GM12864 (cell line): ENCODE measurements at regions not wholly inside any gene's neighbourhood (a gene's known extent, or its start where the extent isn't known, plus 50 kb on each side); places are given as distances from the start of the nearest gene placed in this dataset.

Experiments used
- DNase-seq: peaks from one replicate; pipeline ENCODE4 v3.0.0-alpha.2; 2011; ENCODE audit warnings: low read depth
- H3K4me3 ChIP-seq: 2 replicates; pipeline ENCODE4 v1.5.1; 2011; ENCODE audit warnings: mild to moderate bottlenecking, low read depth, low read length, control low read depth
- TF ChIP-seq, protein P1 (sequence below): IDR thresholded peaks from 2 replicates; pipeline ENCODE4 v1.5.1; 2011; ENCODE audit warnings: low read depth, mild to moderate bottlenecking, moderate library complexity, low read length, control low read depth, inconsistent platforms; ENCODE audit errors: missing control alignments

DNA sequence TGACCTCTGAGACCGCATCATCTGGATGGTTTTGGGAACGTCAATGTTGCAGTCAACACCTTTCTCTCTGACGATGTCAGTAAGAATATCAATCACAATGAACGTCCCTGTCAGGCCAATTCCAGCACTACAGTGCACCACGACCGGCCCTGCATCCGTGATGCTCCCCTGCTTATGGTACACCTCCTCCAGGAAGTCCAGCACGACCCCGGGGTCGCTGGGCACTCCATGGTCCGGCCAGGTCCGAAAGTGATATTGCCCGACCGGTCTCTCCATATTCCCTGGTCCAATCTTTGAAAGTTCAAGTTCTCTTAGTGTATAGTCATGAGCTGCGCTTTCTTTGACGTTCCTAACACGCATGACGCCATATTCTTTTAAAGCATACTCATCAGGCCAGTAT lies 203.6 kb upstream of the PRDM9 start:
- TF ChIP-seq, protein P1, sequence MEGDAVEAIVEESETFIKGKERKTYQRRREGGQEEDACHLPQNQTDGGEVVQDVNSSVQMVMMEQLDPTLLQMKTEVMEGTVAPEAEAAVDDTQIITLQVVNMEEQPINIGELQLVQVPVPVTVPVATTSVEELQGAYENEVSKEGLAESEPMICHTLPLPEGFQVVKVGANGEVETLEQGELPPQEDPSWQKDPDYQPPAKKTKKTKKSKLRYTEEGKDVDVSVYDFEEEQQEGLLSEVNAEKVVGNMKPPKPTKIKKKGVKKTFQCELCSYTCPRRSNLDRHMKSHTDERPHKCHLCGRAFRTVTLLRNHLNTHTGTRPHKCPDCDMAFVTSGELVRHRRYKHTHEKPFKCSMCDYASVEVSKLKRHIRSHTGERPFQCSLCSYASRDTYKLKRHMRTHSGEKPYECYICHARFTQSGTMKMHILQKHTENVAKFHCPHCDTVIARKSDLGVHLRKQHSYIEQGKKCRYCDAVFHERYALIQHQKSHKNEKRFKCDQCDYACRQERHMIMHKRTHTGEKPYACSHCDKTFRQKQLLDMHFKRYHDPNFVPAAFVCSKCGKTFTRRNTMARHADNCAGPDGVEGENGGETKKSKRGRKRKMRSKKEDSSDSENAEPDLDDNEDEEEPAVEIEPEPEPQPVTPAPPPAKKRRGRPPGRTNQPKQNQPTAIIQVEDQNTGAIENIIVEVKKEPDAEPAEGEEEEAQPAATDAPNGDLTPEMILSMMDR: no peak
- no peak overlapping the region for H3K4me3 ChIP-seq
- no peak for DNase-seq

DNA sequence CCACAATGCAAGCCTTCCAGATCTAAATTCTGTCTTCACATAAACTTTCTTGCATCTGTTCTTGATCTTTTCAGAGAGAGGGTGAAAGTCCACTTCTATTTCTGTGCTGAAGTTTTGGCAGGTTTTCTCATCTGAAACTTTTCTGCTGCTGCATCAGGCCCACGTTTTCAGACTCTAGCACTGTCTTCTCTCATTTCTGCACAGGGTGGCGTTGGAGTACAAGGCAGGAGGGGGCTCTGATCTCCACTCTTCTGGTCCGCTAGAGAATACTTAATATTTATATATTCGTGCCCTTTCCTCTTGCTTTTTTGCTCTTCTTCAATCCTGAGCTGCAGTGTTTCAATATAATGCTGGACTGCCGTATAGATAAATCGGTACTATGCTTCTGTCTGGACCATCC lies 204.0 kb upstream of the PRDM9 start:
- no peak overlapping the region for H3K4me3 ChIP-seq
- TF ChIP-seq, protein P1: no peak
- DNase-seq: no peak

DNA sequence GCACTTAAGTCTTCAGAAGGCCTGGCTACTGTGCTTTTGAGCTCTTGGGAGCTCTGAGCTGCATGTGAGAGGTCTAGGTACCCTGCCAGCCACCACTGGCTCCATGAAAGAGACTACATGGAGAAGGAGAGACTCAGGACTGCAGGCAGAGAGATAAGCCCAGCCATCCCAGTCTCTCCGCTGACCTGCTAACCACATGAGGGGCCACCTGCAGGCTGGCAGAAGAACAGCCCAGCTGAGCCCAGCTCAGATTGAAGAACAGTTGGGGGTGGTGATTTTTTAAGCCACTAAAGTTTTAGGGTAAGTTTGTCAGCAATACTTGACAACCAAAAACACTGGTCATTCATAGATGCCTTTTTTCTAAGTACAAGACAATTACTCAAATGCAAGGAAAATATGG lies 205.0 kb upstream of the PRDM9 start:
- TF ChIP-seq, protein P1: no peak
- no peak for DNase-seq
- H3K4me3 ChIP-seq: no peak overlapping the region

DNA sequence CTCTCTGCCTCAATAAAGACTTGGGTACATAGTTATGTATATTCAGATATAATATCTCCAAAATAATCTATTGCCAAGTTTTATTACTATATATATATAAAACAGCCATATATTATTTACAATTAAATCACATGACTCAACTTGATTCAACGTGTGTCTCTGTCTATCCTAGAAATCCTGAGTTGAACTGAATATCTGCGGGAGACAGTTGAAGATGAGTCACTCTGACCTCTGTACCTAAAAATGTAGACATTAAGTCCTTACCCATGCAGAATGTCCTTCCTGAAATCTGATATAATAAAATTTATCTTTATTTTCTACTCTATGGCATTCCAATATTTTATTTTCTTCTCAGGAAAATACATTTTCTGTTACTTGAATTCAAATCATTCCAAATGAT lies 218.2 kb upstream of the PRDM9 start:
- TF ChIP-seq, protein P1: no peak
- DNase-seq: no peak
- no peak overlapping the region for H3K4me3 ChIP-seq

DNA sequence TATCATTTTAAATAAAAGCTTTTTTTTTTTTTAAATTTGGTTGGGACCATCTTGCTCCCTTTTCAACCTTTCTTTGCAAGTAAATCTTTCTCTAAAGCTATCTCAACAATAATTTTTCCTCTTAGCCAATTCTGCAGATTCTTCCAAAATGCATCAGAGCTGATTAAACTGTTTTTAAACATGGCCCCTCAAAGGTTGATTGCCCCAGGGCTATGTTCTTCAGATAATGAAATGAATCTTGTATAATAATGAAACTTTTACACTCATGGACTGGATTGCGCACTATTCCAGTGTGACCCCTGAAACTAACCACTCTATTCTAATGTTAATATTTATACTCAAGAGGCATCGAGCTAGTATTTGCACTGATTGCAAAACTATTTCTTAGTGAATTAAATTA lies 222.8 kb upstream of the PRDM9 start:
- TF ChIP-seq, protein P1: no peak
- DNase-seq: no peak

DNA sequence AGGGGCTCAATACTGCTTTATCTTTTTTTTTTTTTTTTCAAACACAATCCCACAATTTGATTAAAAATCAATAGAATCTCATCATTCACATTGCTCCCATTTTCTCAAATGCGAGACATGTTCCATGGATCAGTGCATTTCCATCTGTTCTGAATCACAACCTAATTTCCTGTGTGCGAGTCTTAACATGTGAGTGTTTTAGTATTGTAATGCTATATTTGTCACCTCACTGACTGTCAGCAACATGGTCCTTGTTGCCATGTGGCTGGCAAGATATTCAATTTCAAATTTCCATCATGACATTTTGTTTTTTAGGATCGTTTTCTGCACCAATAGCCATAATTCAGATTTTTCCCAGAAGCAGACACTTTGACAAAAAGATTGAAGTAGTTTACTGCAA lies 233.2 kb upstream of the PRDM9 start:
- no peak for DNase-seq
- TF ChIP-seq, protein P1: no peak
- H3K4me3 ChIP-seq: no peak overlapping the region

More for the DNA sequence above, 222.8 kb upstream of the PRDM9 start:
- H3K4me3 ChIP-seq: no peak overlapping the region

DNA sequence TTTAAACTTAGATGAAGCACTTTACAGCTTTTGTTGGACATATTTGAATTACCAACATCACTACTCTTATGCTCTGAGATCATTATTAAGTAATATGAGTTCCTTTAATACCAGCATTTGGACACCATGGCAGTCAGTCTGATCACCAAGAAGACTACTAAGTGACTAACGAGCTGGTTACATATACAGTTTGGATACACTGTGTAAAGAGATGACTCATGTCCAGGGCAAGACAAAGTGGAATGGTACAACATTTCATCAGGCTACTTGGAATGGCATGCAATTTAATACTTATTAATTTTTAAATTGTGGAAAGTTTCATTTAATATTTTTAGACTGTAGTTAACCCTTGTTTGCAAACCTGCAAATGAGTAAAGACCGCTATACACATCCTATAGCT lies 237.4 kb upstream of the PRDM9 start:
- no peak for DNase-seq
- TF ChIP-seq, protein P1: no peak
- no peak overlapping the region for H3K4me3 ChIP-seq
